Astrocyte (in vitro differentiated cells and primary cell): ENCODE measurements at regions not wholly inside any gene's neighbourhood (a gene's known extent, or its start where the extent isn't known, plus 50 kb on each side); places are given as distances from the start of the nearest gene placed in this dataset.

Source experiments
- DNase-seq: peaks from one replicate; pipeline ENCODE4 v3.0.0-alpha.2; 2010; ENCODE audit warnings: low read depth
- FAIRE-seq: peaks from 2 replicates; lab custom pipeline; 2011; peaks lifted over from hg19 to GRCh38; lab: Jason Lieb, UNC
- H2AFZ ChIP-seq: 2 replicates; pipeline ENCODE4 v1.6.0; 2012; ENCODE audit warnings: low read depth, low read length, inconsistent platforms
- H3K27ac ChIP-seq: 2 replicates; pipeline ENCODE4 v1.5.1; 2011; ENCODE audit warnings: low read depth, low read length, inconsistent platforms
- H3K27me3 ChIP-seq: 2 replicates; pipeline ENCODE4 v1.6.0; 2011; ENCODE audit warnings: low read length, inconsistent platforms; ENCODE audit not compliant: insufficient read depth
- H3K36me3 ChIP-seq: 2 replicates; pipeline ENCODE4 v1.5.1; 2011; ENCODE audit warnings: low read length, inconsistent platforms; ENCODE audit not compliant: insufficient read depth
- H3K4me1 ChIP-seq: 2 replicates; pipeline ENCODE4 v1.5.1; 2011; ENCODE audit warnings: low read length, inconsistent platforms; ENCODE audit not compliant: insufficient read depth
- H3K4me2 ChIP-seq: 2 replicates; pipeline ENCODE4 v1.6.0; 2012; ENCODE audit warnings: low read length, inconsistent platforms
- H3K4me3 ChIP-seq: 2 replicates; pipeline ENCODE4 v1.5.1; 2011; ENCODE audit warnings: low read depth, mild to moderate bottlenecking, low read length, inconsistent platforms; ENCODE audit not compliant: insufficient read depth
- H3K79me2 ChIP-seq: 2 replicates; pipeline ENCODE4 v1.6.0; 2012; ENCODE audit warnings: mild to moderate bottlenecking, low read length, inconsistent platforms; ENCODE audit not compliant: insufficient read depth
- H3K9ac ChIP-seq: 2 replicates; pipeline ENCODE4 v1.6.0; 2012; ENCODE audit warnings: mild to moderate bottlenecking, low read length, inconsistent platforms
- H3K9me3 ChIP-seq: 2 replicates; pipeline ENCODE4 v1.5.1; 2012; ENCODE audit warnings: low read depth, mild to moderate bottlenecking, low read length, inconsistent platforms; ENCODE audit not compliant: insufficient read depth
- H4K20me1 ChIP-seq: 2 replicates; pipeline ENCODE4 v1.6.0; 2012; ENCODE audit warnings: low read length, inconsistent platforms; ENCODE audit not compliant: insufficient read depth
- H3K27ac Mint-ChIP-seq: one replicate; pipeline ENCODE4 v1.8.0; 2021; ENCODE audit warnings: mild to moderate bottlenecking, mixed read lengths; ENCODE audit not compliant: unreplicated experiment
- H3K27me3 Mint-ChIP-seq: one replicate; pipeline ENCODE4 v1.8.0; 2021; ENCODE audit warnings: low read depth, mixed read lengths; ENCODE audit not compliant: unreplicated experiment
- H3K36me3 Mint-ChIP-seq: one replicate; pipeline ENCODE4 v1.8.0; 2021; ENCODE audit warnings: low read depth, mixed read lengths; ENCODE audit not compliant: unreplicated experiment
- H3K4me1 Mint-ChIP-seq: one replicate; pipeline ENCODE4 v1.8.0; 2021; ENCODE audit warnings: low read depth, mixed read lengths; ENCODE audit not compliant: unreplicated experiment
- H3K4me3 Mint-ChIP-seq: one replicate; pipeline ENCODE4 v1.8.0; 2021; ENCODE audit warnings: mild to moderate bottlenecking, moderate library complexity, mixed read lengths; ENCODE audit not compliant: unreplicated experiment
- H3K9me3 Mint-ChIP-seq: one replicate; pipeline ENCODE4 v1.8.0; 2021; ENCODE audit warnings: mild to moderate bottlenecking, mixed read lengths; ENCODE audit not compliant: unreplicated experiment
- CTCF ChIP-seq: IDR thresholded peaks from 2 replicates; pipeline ENCODE4 v1.5.1; 2011; ENCODE audit warnings: low read depth, mild to moderate bottlenecking, inconsistent platforms, low read length, moderate library complexity; ENCODE audit not compliant: insufficient read depth
- EZH2 ChIP-seq: IDR thresholded peaks from 2 replicates; pipeline ENCODE4 v1.6.1; 2012; ENCODE audit warnings: mild to moderate bottlenecking, low read length, inconsistent platforms; ENCODE audit not compliant: insufficient read depth

- TF ChIP-seq CTCF: no peak
- no peaks in the 10 kb centered on the region for H3K27me3 Mint-ChIP-seq
Measured at GRCh38 chr5:81834021-81834660, 83.2 kb upstream of the SSBP2 start.

GRCh38 chr5:81830596-81830995 lies 79.7 kb upstream of the SSBP2 start:
- DNase-seq (no peak), FAIRE-seq (peak; percentile 47)
- no peak overlapping the region for H3K27ac ChIP-seq
- H3K4me3 ChIP-seq: no peak overlapping the region
- peaks cover 3% of the 10 kb centered on the region for H3K4me1 Mint-ChIP-seq
- TF ChIP-seq EZH2 (no peak), CTCF (no peak)
- no peak overlapping the region for H2AFZ ChIP-seq
- H3K36me3 ChIP-seq: no peaks in the 10 kb centered on the region
- H3K79me2 ChIP-seq: no peaks in the 10 kb centered on the region
- no peak overlapping the region for H3K4me3 Mint-ChIP-seq
- no peak overlapping the region for H3K9ac ChIP-seq
- no peaks in the 10 kb centered on the region for H3K9me3 ChIP-seq
- no peaks in the 10 kb centered on the region for H3K4me1 ChIP-seq
- H3K9me3 Mint-ChIP-seq: no peaks in the 10 kb centered on the region
- no peak overlapping the region for H3K4me2 ChIP-seq
- no peak overlapping the region for H3K27ac Mint-ChIP-seq
- H3K36me3 Mint-ChIP-seq: no peaks in the 10 kb centered on the region
- H3K27me3 Mint-ChIP-seq: no peaks in the 10 kb centered on the region
- no peaks in the 10 kb centered on the region for H4K20me1 ChIP-seq
- H3K27me3 ChIP-seq: no peaks in the 10 kb centered on the region

More at GRCh38 chr5:81834021-81834660, 83.2 kb upstream of the SSBP2 start:
- Histone ChIP-seq H4K20me1 (no peaks in the 10 kb centered on the region), H3K4me2 (no peak overlapping the region), H2AFZ (no peak overlapping the region), H3K4me1 (no peaks in the 10 kb centered on the region), H3K9ac (no peak overlapping the region), H3K36me3 (no peaks in the 10 kb centered on the region), H3K79me2 (no peaks in the 10 kb centered on the region), H3K9me3 (no peaks in the 10 kb centered on the region), H3K27ac (no peak overlapping the region), H3K4me3 (no peak overlapping the region), H3K27me3 (no peaks in the 10 kb centered on the region)
- DNase-seq (no peak), FAIRE-seq (no peak)
- Mint-ChIP-seq H3K4me1 (no peaks in the 10 kb centered on the region), H3K4me3 (no peak overlapping the region), H3K36me3 (no peaks in the 10 kb centered on the region), H3K9me3 (no peaks in the 10 kb centered on the region), H3K27ac (no peak overlapping the region)

GRCh38 chr5:81829242-81829641 lies 78.3 kb upstream of the SSBP2 start:
- H3K27me3 Mint-ChIP-seq: no peaks in the 10 kb centered on the region
- DNase-seq: no peak
- H3K4me1 Mint-ChIP-seq: peaks cover 13% of the 10 kb centered on the region
- Histone ChIP-seq H3K4me3 (no peak overlapping the region), H3K4me2 (no peak overlapping the region), H3K27ac (no peak overlapping the region), H3K79me2 (no peaks in the 10 kb centered on the region), H2AFZ (no peak overlapping the region), H3K9ac (no peak overlapping the region), H3K27me3 (no peaks in the 10 kb centered on the region), H4K20me1 (no peaks in the 10 kb centered on the region), H3K4me1 (no peaks in the 10 kb centered on the region), H3K9me3 (no peaks in the 10 kb centered on the region), H3K36me3 (no peaks in the 10 kb centered on the region)
- no peak for FAIRE-seq
- no peak overlapping the region for H3K27ac Mint-ChIP-seq
- peaks cover 3% of the 10 kb centered on the region for H3K9me3 Mint-ChIP-seq
- no peaks in the 10 kb centered on the region for H3K36me3 Mint-ChIP-seq
- H3K4me3 Mint-ChIP-seq: no peak overlapping the region
- no peak for TF ChIP-seq EZH2
- TF ChIP-seq CTCF: no peak
